GM12878 (cell line): ENCODE measurements at regions not wholly inside any gene's neighbourhood (a gene's known extent, or its start where the extent isn't known, plus 50 kb on each side); places are given as distances from the start of the nearest gene placed in this dataset.

Source experiments
- ATAC-seq: fragments of 200-7000 bp; cut with Tn5 transposase; 3 replicates; pipeline ENCODE4 v1.9.1; 2020; ENCODE audit warnings: mild to moderate bottlenecking, moderate library complexity
- BruUV-seq: library from RNA; stranded (reverse); fragments of 400-500 nt; replicated peaks from 2 replicates; lab custom pipeline; 2021; lab: Mats Ljungman, UMichigan
- CTCF ChIA-PET: fragments of 300-600 bp; sonication (Branson Sonifier 250); formaldehyde crosslinking; extraction: SDS; loops from one replicate; lab custom pipeline; 2021; ENCODE audit warnings: inconsistent platforms; lab: Yijun Ruan, JAX
- POLR2A ChIA-PET: fragments of 350-600 bp; formaldehyde crosslinking; extraction: SDS; loops from one replicate; lab custom pipeline; 2021; ENCODE audit warnings: inconsistent platforms; lab: Charles Lee
- RAD21 ChIA-PET: fragments of 300-600 bp; sonication (Branson Sonifier 250); formaldehyde crosslinking; loops from one replicate; lab custom pipeline; 2023; ENCODE audit warnings: antibody characterized with exemption; ENCODE audit not compliant: unreplicated experiment; lab: Charles Lee
- SMC1A ChIA-PET: fragments of 300-600 bp; sonication (Branson Sonifier 250); formaldehyde crosslinking; loops from one replicate; lab custom pipeline; 2023; ENCODE audit not compliant: unreplicated experiment, uncharacterized antibody; lab: Charles Lee
- DNase-seq: peaks from one replicate; pipeline ENCODE4 v3.0.0-alpha.2; 2011; ENCODE audit warnings: low read depth, low spot score
- FAIRE-seq: peaks from 3 replicates; lab custom pipeline; 2011; peaks lifted over from hg19 to GRCh38; lab: Jason Lieb, UNC
- H2AFZ ChIP-seq: 2 replicates; pipeline ENCODE4 v1.6.0; 2011; ENCODE audit warnings: low read depth, low read length, control low read depth; ENCODE audit not compliant: control insufficient read depth
- H3K27ac ChIP-seq: 2 replicates; pipeline ENCODE4 v1.5.1; 2011; ENCODE audit warnings: control low read depth; ENCODE audit not compliant: control insufficient read depth, insufficient read depth
- H3K27me3 ChIP-seq, 2 experiments: replicated peaks in 1 of 2; 2 replicates each; pipeline versions ENCODE4 v1.6.0 to v1.6.1; 2011; ENCODE audit warnings: low read length in 1 of 2; ENCODE audit not compliant: control insufficient read depth in 2 of 2, insufficient read depth in 2 of 2
- H3K36me3 ChIP-seq, 2 experiments: 2 replicates each; pipeline ENCODE4 v1.5.1; 2011; ENCODE audit warnings: low read length in 1 of 2; ENCODE audit not compliant: control insufficient read depth in 2 of 2, insufficient read depth in 2 of 2
- H3K4me1 ChIP-seq: 2 replicates; pipeline ENCODE4 v1.6.1; 2011; ENCODE audit warnings: mild to moderate bottlenecking, low read length, moderate library complexity, mixed read lengths; ENCODE audit not compliant: control insufficient read depth, insufficient read depth
- H3K4me2 ChIP-seq: 2 replicates; pipeline ENCODE4 v1.6.0; 2011; ENCODE audit warnings: control low read depth; ENCODE audit not compliant: control insufficient read depth, insufficient read depth
- H3K4me3 ChIP-seq: fragments of 200-600 bp; sonication (generic); 2 replicates; pipeline ENCODE4 v1.5.1; 2016
- H3K79me2 ChIP-seq: 2 replicates; pipeline ENCODE4 v1.6.0; 2011; ENCODE audit warnings: low read length; ENCODE audit not compliant: control insufficient read depth, insufficient read depth
- H3K9ac ChIP-seq: 2 replicates; pipeline ENCODE4 v1.8.0; 2011; ENCODE audit warnings: low read length, control low read depth, mixed read lengths; ENCODE audit not compliant: control insufficient read depth, insufficient read depth
- H3K9me3 ChIP-seq: replicated peaks from 3 replicates; pipeline ENCODE4 v1.5.1; 2011; ENCODE audit warnings: mild to moderate bottlenecking, low read length; ENCODE audit not compliant: control insufficient read depth, insufficient read depth
- H4K20me1 ChIP-seq: 2 replicates; pipeline ENCODE4 v1.6.0; 2011; ENCODE audit not compliant: control insufficient read depth, insufficient read depth
- EGR1 ChIP-seq, 2 experiments: IDR thresholded peaks; 1 replicate in 1 of 2; 2 replicates in 1 of 2; pipeline ENCODE4 v1.6.1; 2011 to 2012; ENCODE audit warnings: low read depth in 2 of 2, low read length in 2 of 2, borderline replicate concordance in 1 of 2, mild to moderate bottlenecking in 1 of 2, moderate library complexity in 1 of 2
- FOXM1 ChIP-seq: IDR thresholded peaks from 2 replicates; pipeline ENCODE4 v1.6.1; 2012; ENCODE audit warnings: low read depth, mild to moderate bottlenecking, inconsistent platforms, low read length, moderate library complexity
- GATAD2B ChIP-seq: fragments of 450-650 bp; conservative IDR thresholded peaks from 2 replicates; pipeline ENCODE4 v1.6.1; 2017; ENCODE audit warnings: low read depth, mild to moderate bottlenecking, moderate library complexity
- SP1 ChIP-seq: IDR thresholded peaks from one replicate; pipeline ENCODE4 v1.6.1; 2011; ENCODE audit warnings: low read depth, low read length
- WGBS: methylation state at CpG from one replicate; pipeline ENCODE4 v1.1.6; 2016; ENCODE audit warnings: low lambda C conversion rate; ENCODE audit not compliant: insufficient replicate concordance, insufficient coverage; ENCODE audit errors: missing lambda C conversion rate; 5-methylcytosine and 5-hydroxymethylcytosine counted together
- in situ Hi-C: fragments of 300-500 bp; cut with MboI; formaldehyde crosslinking; loops from 9 replicates; pipeline ENCODE4 v1.14.3; 2018; ENCODE audit warnings: mixed read lengths
- intact Hi-C: fragments of 100-400 bp; cut with micrococcal nuclease; formaldehyde crosslinking; loops from one replicate; pipeline ENCODE4 v1.14.2; 2022; ENCODE audit not compliant: unreplicated experiment
- TF ChIP-seq, protein P1 (sequence below), 3 experiments: IDR thresholded peaks in 2 of 3; conservative IDR thresholded peaks in 1 of 3; 2 replicates each; pipeline ENCODE4 v1.5.1; 2011; ENCODE audit warnings: low read depth in 3 of 3, low read length in 3 of 3, mild to moderate bottlenecking in 3 of 3, control low read depth in 2 of 3, moderate library complexity in 2 of 3, inconsistent platforms in 1 of 3, mixed read lengths in 1 of 3; ENCODE audit not compliant: control insufficient read depth in 2 of 3, insufficient read depth in 1 of 3; ENCODE audit errors: extremely low read depth in 1 of 3
- TF ChIP-seq, protein P2 (sequence below): fragments of 450-650 bp; IDR thresholded peaks from 2 replicates; pipeline ENCODE4 v1.6.1; 2016; ENCODE audit warnings: mild to moderate bottlenecking, moderate library complexity, borderline replicate concordance
- TF ChIP-seq, protein P3 (sequence below): fragments of 450-650 bp; IDR thresholded peaks from 2 replicates; pipeline ENCODE4 v1.6.1; 2017; ENCODE audit warnings: low read depth, mild to moderate bottlenecking, moderate library complexity

DNA sequence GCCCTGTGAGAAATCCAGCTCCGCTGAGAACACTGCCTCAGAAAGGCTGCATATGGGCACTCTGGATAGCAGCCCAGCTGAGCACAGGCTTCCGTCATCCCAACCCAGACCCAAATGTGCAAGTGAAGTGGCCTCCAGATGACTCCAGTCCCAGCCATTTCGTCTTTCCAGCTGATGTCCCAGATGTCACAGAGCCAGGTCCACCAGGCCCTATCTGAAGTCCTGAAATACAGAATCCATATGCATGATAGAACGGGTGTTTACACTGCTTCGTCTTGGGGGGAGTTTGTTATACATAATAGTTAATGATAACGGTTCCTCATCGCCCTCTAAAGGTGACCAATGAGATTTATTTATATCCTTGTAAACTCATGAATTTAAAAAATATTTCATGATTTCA, 72.6 kb upstream of the TRIM2 start:
- FAIRE-seq (no peak), DNase-seq (no peak), ATAC-seq (no peak)
- Histone ChIP-seq H3K27me3 (no peaks in the 10 kb centered on the region; a peak in 1 of 4 replicates), H3K9me3 (no peaks in the 10 kb centered on the region; the same call in 2 of the 3 replicates), H2AFZ (no peak overlapping the region), H3K79me2 (no peaks in the 10 kb centered on the region), H3K27ac (no peak overlapping the region), H3K4me1 (peaks cover 10% of the 10 kb centered on the region), H3K4me2 (no peak overlapping the region), H4K20me1 (no peaks in the 10 kb centered on the region), H3K9ac (no peak overlapping the region), H3K4me3 (no peak overlapping the region), H3K36me3 (no peaks in the 10 kb centered on the region)
- ChIA-PET RAD21 (interaction anchor here (1.5 kb wide), 1 partner anchor 48 kb away, joined by 3 read pairs; no protein-coding TSS in a partner anchor), POLR2A (no interaction called here), CTCF (interaction anchor here (2.3 kb wide), 1 partner anchor 48 kb away, joined by 14 read pairs; no protein-coding TSS in a partner anchor), SMC1A (interaction anchor here (1.0 to 1.5 kb wide), 2 partner anchors 14 to 49 kb away, joined by 3 to 5 read pairs; no protein-coding TSS in a partner anchor)
- TF ChIP-seq, protein P1, sequence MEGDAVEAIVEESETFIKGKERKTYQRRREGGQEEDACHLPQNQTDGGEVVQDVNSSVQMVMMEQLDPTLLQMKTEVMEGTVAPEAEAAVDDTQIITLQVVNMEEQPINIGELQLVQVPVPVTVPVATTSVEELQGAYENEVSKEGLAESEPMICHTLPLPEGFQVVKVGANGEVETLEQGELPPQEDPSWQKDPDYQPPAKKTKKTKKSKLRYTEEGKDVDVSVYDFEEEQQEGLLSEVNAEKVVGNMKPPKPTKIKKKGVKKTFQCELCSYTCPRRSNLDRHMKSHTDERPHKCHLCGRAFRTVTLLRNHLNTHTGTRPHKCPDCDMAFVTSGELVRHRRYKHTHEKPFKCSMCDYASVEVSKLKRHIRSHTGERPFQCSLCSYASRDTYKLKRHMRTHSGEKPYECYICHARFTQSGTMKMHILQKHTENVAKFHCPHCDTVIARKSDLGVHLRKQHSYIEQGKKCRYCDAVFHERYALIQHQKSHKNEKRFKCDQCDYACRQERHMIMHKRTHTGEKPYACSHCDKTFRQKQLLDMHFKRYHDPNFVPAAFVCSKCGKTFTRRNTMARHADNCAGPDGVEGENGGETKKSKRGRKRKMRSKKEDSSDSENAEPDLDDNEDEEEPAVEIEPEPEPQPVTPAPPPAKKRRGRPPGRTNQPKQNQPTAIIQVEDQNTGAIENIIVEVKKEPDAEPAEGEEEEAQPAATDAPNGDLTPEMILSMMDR (IDR thresholded peaks at IDR 0.05 in 2 of 3, conservative IDR thresholded peaks at IDR 0.05 in 1 of 3; ENCODE audit: control insufficient read depth in 2 of 3, extremely low read depth in 1 of 3, insufficient read depth in 1 of 3, low read depth in 3 of 3, low read length in 3 of 3), result peak in 1 of 3 experiments; percentile 16; a peak in 2 of 6 replicates
- no peak for TF ChIP-seq GATAD2B
- no TSS peak for BruUV-seq
- intact Hi-C loops, result no loop called here
- in situ Hi-C loops, result no loop called here
- 35% methylated on average over 7 of the region's 7 CpGs for WGBS

DNA sequence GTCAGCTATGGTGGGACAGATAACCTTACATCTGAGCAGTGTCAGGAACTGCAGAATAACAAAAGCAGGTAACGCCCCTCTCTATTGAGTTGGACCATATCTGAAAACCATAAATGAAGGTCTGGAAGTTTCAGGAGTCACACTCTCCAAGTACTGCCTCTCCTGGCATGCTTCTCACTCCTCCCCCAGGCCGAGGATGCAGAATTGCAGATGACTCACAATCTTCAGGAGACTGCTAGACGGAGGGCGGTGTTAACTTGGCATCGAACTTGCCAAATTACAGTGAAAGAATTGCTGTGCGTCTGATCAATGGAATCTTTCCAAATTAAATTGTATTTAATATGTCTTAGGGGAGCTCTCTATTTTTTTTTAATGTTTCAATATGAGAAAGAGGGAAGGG, 67.1 kb upstream of the TRIM2 start:
- H3K4me1 ChIP-seq, result peaks cover 10% of the 10 kb centered on the region
- no peaks in the 10 kb centered on the region for H3K9me3 ChIP-seq
- peaks cover 2 to 6% of the 10 kb centered on the region in 2 experiments; a peak in 3 of 4 replicates for H3K27me3 ChIP-seq
- no TSS peak for BruUV-seq
- DNase-seq, result no peak
- no peaks in the 10 kb centered on the region for H3K36me3 ChIP-seq
- no peak overlapping the region for H3K4me3 ChIP-seq
- no peak for FAIRE-seq
- SMC1A ChIA-PET, result interaction anchor here (0.6 to 1.2 kb wide), 2 partner anchors 21 to 71 kb away, joined by 3 to 4 read pairs; no protein-coding TSS in a partner anchor
- POLR2A ChIA-PET, result interaction anchor here (0.6 to 1.0 kb wide), 2 partner anchors 17 to 645 kb away, joined by 3 read pairs; no protein-coding TSS in a partner anchor
- intact Hi-C loops (no loop called here), in situ Hi-C loops (no loop called here)
- 82% methylated on average over 6 of the region's 6 CpGs for WGBS
- no peak overlapping the region for H2AFZ ChIP-seq
- CTCF ChIA-PET, result interaction anchor here (1.8 kb wide), 1 partner anchor 10 kb away, joined by 11 read pairs; no protein-coding TSS in a partner anchor
- H3K79me2 ChIP-seq, result no peaks in the 10 kb centered on the region
- no peak overlapping the region for H3K4me2 ChIP-seq
- RAD21 ChIA-PET, result no interaction called here
- no peaks in the 10 kb centered on the region for H4K20me1 ChIP-seq
- ATAC-seq, result no peak
- H3K27ac ChIP-seq, result no peak overlapping the region
- H3K9ac ChIP-seq, result no peak overlapping the region
- TF ChIP-seq FOXM1 (no peak), EGR1 (IDR thresholded peaks at IDR 0.05; ENCODE audit: borderline replicate concordance in 1 of 2, low read depth in 2 of 2, low read length in 2 of 2) (no peak), SP1 (no peak)
- TF ChIP-seq, protein P2, sequence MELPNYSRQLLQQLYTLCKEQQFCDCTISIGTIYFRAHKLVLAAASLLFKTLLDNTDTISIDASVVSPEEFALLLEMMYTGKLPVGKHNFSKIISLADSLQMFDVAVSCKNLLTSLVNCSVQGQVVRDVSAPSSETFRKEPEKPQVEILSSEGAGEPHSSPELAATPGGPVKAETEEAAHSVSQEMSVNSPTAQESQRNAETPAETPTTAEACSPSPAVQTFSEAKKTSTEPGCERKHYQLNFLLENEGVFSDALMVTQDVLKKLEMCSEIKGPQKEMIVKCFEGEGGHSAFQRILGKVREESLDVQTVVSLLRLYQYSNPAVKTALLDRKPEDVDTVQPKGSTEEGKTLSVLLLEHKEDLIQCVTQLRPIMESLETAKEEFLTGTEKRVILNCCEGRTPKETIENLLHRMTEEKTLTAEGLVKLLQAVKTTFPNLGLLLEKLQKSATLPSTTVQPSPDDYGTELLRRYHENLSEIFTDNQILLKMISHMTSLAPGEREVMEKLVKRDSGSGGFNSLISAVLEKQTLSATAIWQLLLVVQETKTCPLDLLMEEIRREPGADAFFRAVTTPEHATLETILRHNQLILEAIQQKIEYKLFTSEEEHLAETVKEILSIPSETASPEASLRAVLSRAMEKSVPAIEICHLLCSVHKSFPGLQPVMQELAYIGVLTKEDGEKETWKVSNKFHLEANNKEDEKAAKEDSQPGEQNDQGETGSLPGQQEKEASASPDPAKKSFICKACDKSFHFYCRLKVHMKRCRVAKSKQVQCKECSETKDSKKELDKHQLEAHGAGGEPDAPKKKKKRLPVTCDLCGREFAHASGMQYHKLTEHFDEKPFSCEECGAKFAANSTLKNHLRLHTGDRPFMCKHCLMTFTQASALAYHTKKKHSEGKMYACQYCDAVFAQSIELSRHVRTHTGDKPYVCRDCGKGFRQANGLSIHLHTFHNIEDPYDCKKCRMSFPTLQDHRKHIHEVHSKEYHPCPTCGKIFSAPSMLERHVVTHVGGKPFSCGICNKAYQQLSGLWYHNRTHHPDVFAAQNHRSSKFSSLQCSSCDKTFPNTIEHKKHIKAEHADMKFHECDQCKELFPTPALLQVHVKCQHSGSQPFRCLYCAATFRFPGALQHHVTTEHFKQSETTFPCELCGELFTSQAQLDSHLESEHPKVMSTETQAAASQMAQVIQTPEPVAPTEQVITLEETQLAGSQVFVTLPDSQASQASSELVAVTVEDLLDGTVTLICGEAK, result no peak
- TF ChIP-seq, protein P3, sequence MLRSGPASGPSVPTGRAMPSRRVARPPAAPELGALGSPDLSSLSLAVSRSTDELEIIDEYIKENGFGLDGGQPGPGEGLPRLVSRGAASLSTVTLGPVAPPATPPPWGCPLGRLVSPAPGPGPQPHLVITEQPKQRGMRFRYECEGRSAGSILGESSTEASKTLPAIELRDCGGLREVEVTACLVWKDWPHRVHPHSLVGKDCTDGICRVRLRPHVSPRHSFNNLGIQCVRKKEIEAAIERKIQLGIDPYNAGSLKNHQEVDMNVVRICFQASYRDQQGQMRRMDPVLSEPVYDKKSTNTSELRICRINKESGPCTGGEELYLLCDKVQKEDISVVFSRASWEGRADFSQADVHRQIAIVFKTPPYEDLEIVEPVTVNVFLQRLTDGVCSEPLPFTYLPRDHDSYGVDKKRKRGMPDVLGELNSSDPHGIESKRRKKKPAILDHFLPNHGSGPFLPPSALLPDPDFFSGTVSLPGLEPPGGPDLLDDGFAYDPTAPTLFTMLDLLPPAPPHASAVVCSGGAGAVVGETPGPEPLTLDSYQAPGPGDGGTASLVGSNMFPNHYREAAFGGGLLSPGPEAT, result no peak
